Stimulated activated CD4-positive, alpha-beta T cell treated with anti-CD3 and anti-CD28 coated beads, Interleukin-15, amount 100 ng/mL, for 24 hours (primary cell): ENCODE measurements at regions not wholly inside any gene's neighbourhood (a gene's known extent, or its start where the extent isn't known, plus 50 kb on each side); places are given as distances from the start of the nearest gene placed in this dataset.
"Not testable (repeated sequence)": the region's sequence is repeated elsewhere in the genome, so short reads cannot be mapped to it uniquely, and the experiment has no call there.

Source experiments
- DNase-seq: peaks from one replicate; pipeline ENCODE4 v3.0.0-alpha.2; 2020

GRCh38 chr10:3281941-3282673 is 109.5 kb upstream of the PITRM1 start:
- no peak for DNase-seq

- DNase-seq, result no peak
Observed at GRCh38 chr10:3278771-3279170, 106.2 kb upstream of the PITRM1 start.

GRCh38 chr10:3277566-3277965 is 105.0 kb upstream of the PITRM1 start:
- no peak for DNase-seq

- no peak for DNase-seq
Observed at GRCh38 chr10:3274414-3274813, 101.8 kb upstream of the PITRM1 start.

- DNase-seq, result no peak
Observed at GRCh38 chr10:3273966-3274365, 101.4 kb upstream of the PITRM1 start.

- no peak for DNase-seq
Observed at GRCh38 chr10:3272300-3272699, 99.7 kb upstream of the PITRM1 start.

- no peak for DNase-seq
Observed at GRCh38 chr10:3271354-3272115, 99.0 kb upstream of the PITRM1 start.

GRCh38 chr10:3270577-3271316 is 98.2 kb upstream of the PITRM1 start:
- DNase-seq, result no peak

- no peak for DNase-seq
Observed at GRCh38 chr10:3268025-3268424, 95.4 kb upstream of the PITRM1 start.

GRCh38 chr10:3265088-3265487 is 92.5 kb upstream of the PITRM1 start:
- DNase-seq, result no peak

GRCh38 chr10:3264161-3264761 is 91.7 kb upstream of the PITRM1 start:
- no peak for DNase-seq

- no peak for DNase-seq
Observed at GRCh38 chr10:3263747-3264146, 91.2 kb upstream of the PITRM1 start.

GRCh38 chr10:3263082-3263481 is 90.5 kb upstream of the PITRM1 start:
- no peak for DNase-seq

- no peak for DNase-seq
Observed at GRCh38 chr10:3261921-3262320, 89.3 kb upstream of the PITRM1 start.

- no peak for DNase-seq
Observed at GRCh38 chr10:3260066-3260834, 87.7 kb upstream of the PITRM1 start.

GRCh38 chr10:3259499-3259898 is 86.9 kb upstream of the PITRM1 start:
- no peak for DNase-seq

GRCh38 chr10:3258394-3258793 is 85.8 kb upstream of the PITRM1 start:
- no peak for DNase-seq

GRCh38 chr10:3255616-3256015 is 83.0 kb upstream of the PITRM1 start:
- no peak for DNase-seq

GRCh38 chr10:3255075-3255474 is 82.5 kb upstream of the PITRM1 start:
- no peak for DNase-seq

- not testable (repeated sequence) for DNase-seq
Observed at GRCh38 chr10:3253974-3254373, 81.4 kb upstream of the PITRM1 start.

- DNase-seq, result peak; percentile 39
Observed at GRCh38 chr10:3251172-3251571, 78.6 kb upstream of the PITRM1 start.

- no peak for DNase-seq
Observed at GRCh38 chr10:3249307-3249889, 76.8 kb upstream of the PITRM1 start.
